Hematopoietic multipotent progenitor cell treated with erythropoietin and hydrocortisone succinate and interleukin-3 and kit ligand, for 4 days (in vitro differentiated cells): ENCODE measurements at regions not wholly inside any gene's neighbourhood (a gene's known extent, or its start where the extent isn't known, plus 50 kb on each side); places are given as distances from the start of the nearest gene placed in this dataset.
"Not testable (repeated sequence)": the region's sequence is repeated elsewhere in the genome, so short reads cannot be mapped to it uniquely, and the experiment has no call there.

ENCODE experiments used
- DNase-seq: peaks from one replicate; pipeline ENCODE4 v3.0.0-alpha.2; 2015

- DNase-seq = no peak
Measured at GRCh38 chr20:58033026-58033536, 195.4 kb downstream of the ANKRD60 start.

GRCh38 chr20:58032599-58032998 is 195.9 kb downstream of the ANKRD60 start:
- no peak for DNase-seq

- DNase-seq = not testable (repeated sequence)
Measured at GRCh38 chr20:58031350-58031749, 197.1 kb downstream of the ANKRD60 start.

GRCh38 chr20:58028123-58028522 is 200.3 kb downstream of the ANKRD60 start:
- peak; percentile 10 for DNase-seq

- DNase-seq = no peak
Measured at GRCh38 chr20:58026361-58026760, 202.1 kb downstream of the ANKRD60 start.

- no peak for DNase-seq
Measured at GRCh38 chr20:58025233-58025632, 203.2 kb downstream of the ANKRD60 start.

GRCh38 chr20:58024241-58024721 is 204.2 kb downstream of the ANKRD60 start:
- DNase-seq = no peak

GRCh38 chr20:58023781-58024180 is 204.7 kb downstream of the ANKRD60 start:
- no peak for DNase-seq

- no peak for DNase-seq
Measured at GRCh38 chr20:58023346-58023745, 205.1 kb downstream of the ANKRD60 start.

- no peak for DNase-seq
Measured at GRCh38 chr20:58022711-58023110, 205.7 kb downstream of the ANKRD60 start.

GRCh38 chr20:58021481-58021880 is 207.0 kb downstream of the ANKRD60 start:
- no peak for DNase-seq

- no peak for DNase-seq
Measured at GRCh38 chr20:58020656-58021454, 207.6 kb downstream of the ANKRD60 start.

- no peak for DNase-seq
Measured at GRCh38 chr20:58019850-58020625, 208.4 kb downstream of the ANKRD60 start.

- no peak for DNase-seq
Measured at GRCh38 chr20:58019027-58019849, 209.2 kb downstream of the ANKRD60 start.

GRCh38 chr20:58018590-58018989 is 209.9 kb downstream of the ANKRD60 start:
- DNase-seq = no peak

GRCh38 chr20:58017970-58018530 is 210.4 kb downstream of the ANKRD60 start:
- DNase-seq = no peak

- no peak for DNase-seq
Measured at GRCh38 chr20:58017231-58017969, 211.1 kb downstream of the ANKRD60 start.

- DNase-seq = no peak
Measured at GRCh38 chr20:58016779-58017178, 211.7 kb downstream of the ANKRD60 start.

GRCh38 chr20:58014628-58015315 is 213.7 kb downstream of the ANKRD60 start:
- DNase-seq = no peak

GRCh38 chr20:58012731-58013510 is 215.5 kb downstream of the ANKRD60 start:
- DNase-seq = no peak
